ENCODE measurements at regions not wholly inside any gene's neighbourhood (a gene's known extent, or its start where the extent isn't known, plus 50 kb on each side); places are given as distances from the start of the nearest gene placed in this dataset.

DNA sequence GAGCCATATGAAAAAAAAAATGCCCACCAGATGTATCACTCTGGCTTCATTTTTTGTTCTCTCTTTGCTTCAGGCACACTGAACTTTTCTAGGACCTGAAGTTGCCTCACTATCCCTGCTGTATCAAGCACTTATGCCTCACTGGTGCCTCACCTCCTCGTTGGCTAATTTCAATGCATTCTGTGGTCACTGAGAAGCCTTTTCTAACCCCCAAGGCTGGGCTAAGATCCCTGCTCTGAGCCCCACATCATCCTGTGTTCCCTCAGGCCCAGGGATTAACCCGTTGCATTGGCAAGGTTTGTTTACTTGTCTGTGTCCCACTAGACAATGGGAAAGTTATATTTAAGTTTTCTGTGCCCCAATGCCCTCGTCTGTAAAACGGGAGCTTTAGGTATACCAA, 362.7 kb downstream of the OSTF1 start:
- Mint-ChIP-seq H3K4me1 (no peaks in the 10 kb centered on the region), H3K4me3 (no peak overlapping the region), H3K9me3 (no peaks in the 10 kb centered on the region), H3K27ac (no peak overlapping the region), H3K27me3 (ENCODE audit: low read depth in 2 of 2) (no peaks in the 10 kb centered on the region), H3K36me3 (no peaks in the 10 kb centered on the region)
- no peak for DNase-seq
- 68% methylated on average over 4 of the region's 4 CpGs for WGBS (ENCODE audit: insufficient coverage)
- intact Hi-C loops (cut with micrococcal nuclease): no loop called here
- Histone ChIP-seq H3K27ac (ENCODE audit: low read length) (no peak overlapping the region), H3K27me3 (ENCODE audit: control insufficient read depth, insufficient read depth, low read length) (no peaks in the 10 kb centered on the region), H3K4me1 (ENCODE audit: control insufficient read depth, insufficient read depth, low read length) (no peaks in the 10 kb centered on the region), H3K4me3 (ENCODE audit: low read length) (no peak overlapping the region), H3K9me3 (ENCODE audit: control insufficient read depth, insufficient read depth, low read length) (no peaks in the 10 kb centered on the region), H3K36me3 (ENCODE audit: control insufficient read depth, insufficient read depth, low read length) (no peaks in the 10 kb centered on the region)
- TF ChIP-seq, protein P1, sequence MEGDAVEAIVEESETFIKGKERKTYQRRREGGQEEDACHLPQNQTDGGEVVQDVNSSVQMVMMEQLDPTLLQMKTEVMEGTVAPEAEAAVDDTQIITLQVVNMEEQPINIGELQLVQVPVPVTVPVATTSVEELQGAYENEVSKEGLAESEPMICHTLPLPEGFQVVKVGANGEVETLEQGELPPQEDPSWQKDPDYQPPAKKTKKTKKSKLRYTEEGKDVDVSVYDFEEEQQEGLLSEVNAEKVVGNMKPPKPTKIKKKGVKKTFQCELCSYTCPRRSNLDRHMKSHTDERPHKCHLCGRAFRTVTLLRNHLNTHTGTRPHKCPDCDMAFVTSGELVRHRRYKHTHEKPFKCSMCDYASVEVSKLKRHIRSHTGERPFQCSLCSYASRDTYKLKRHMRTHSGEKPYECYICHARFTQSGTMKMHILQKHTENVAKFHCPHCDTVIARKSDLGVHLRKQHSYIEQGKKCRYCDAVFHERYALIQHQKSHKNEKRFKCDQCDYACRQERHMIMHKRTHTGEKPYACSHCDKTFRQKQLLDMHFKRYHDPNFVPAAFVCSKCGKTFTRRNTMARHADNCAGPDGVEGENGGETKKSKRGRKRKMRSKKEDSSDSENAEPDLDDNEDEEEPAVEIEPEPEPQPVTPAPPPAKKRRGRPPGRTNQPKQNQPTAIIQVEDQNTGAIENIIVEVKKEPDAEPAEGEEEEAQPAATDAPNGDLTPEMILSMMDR (IDR thresholded peaks at IDR 0.05): no peak
- no peak for ATAC-seq

DNA sequence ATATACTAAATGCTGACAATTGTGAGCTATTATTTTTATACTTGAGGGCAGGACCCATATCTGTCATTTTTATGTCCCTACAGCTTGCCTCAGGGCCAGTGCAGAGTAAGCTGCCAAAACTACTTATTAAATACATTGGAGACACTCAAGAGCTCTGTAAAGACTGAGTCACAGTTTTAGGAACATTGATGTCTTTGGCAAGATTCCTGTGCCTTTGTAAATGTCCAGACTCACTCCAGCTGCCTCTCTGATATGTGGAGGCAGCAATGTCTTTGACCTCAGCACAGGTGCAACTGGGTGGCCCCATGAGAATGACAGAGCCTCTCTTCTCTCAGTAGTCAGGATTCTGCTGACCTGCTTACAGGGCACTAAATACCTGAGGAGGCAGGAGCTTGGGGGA, 363.2 kb downstream of the OSTF1 start:
- Mint-ChIP-seq H3K36me3 (no peaks in the 10 kb centered on the region), H3K4me1 (no peaks in the 10 kb centered on the region), H3K9me3 (no peaks in the 10 kb centered on the region), H3K27ac (no peak overlapping the region), H3K4me3 (no peak overlapping the region), H3K27me3 (ENCODE audit: low read depth in 2 of 2) (no peaks in the 10 kb centered on the region)
- Histone ChIP-seq H3K4me1 (ENCODE audit: control insufficient read depth, insufficient read depth, low read length) (no peaks in the 10 kb centered on the region), H3K4me3 (ENCODE audit: low read length) (no peak overlapping the region), H3K27me3 (ENCODE audit: control insufficient read depth, insufficient read depth, low read length) (no peaks in the 10 kb centered on the region), H3K27ac (ENCODE audit: low read length) (no peak overlapping the region), H3K36me3 (ENCODE audit: control insufficient read depth, insufficient read depth, low read length) (no peaks in the 10 kb centered on the region), H3K9me3 (ENCODE audit: control insufficient read depth, insufficient read depth, low read length) (no peaks in the 10 kb centered on the region)
- DNase-seq: no peak
- TF ChIP-seq, protein P1 (IDR thresholded peaks at IDR 0.05): no peak
- no peak for ATAC-seq
- intact Hi-C loops (cut with micrococcal nuclease): no loop called here

DNA sequence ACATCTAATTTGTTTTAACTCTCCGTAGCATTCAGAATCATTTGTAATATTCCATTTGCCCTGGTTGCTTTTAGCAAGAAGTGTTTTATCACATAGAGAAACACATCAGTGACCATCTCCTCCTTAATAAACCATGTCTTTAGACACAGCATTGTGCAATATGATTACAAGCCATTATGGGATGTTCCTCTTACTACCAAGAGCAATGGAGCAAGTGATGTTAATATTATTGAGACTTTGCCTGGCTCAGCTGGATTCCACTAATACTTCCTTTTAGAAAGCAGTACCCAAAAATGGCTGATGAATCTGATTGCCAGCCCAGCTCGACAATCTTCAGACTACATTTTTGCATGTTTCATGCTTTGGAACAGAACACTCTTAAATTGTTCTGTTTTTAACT, 364.2 kb downstream of the OSTF1 start:
- Histone ChIP-seq H3K36me3 (ENCODE audit: control insufficient read depth, insufficient read depth, low read length) (no peaks in the 10 kb centered on the region), H3K27me3 (ENCODE audit: control insufficient read depth, insufficient read depth, low read length) (no peaks in the 10 kb centered on the region), H3K4me3 (ENCODE audit: low read length) (no peak overlapping the region), H3K4me1 (ENCODE audit: control insufficient read depth, insufficient read depth, low read length) (no peaks in the 10 kb centered on the region), H3K9me3 (ENCODE audit: control insufficient read depth, insufficient read depth, low read length) (no peaks in the 10 kb centered on the region), H3K27ac (ENCODE audit: low read length) (no peak overlapping the region)
- H3K27ac Mint-ChIP-seq: no peak overlapping the region
- intact Hi-C loops (cut with micrococcal nuclease): no loop called here
- H3K27me3 Mint-ChIP-seq (ENCODE audit: low read depth in 2 of 2): no peaks in the 10 kb centered on the region
- no peaks in the 10 kb centered on the region for H3K4me1 Mint-ChIP-seq
- TF ChIP-seq, protein P1 (IDR thresholded peaks at IDR 0.05): no peak
- H3K9me3 Mint-ChIP-seq: no peaks in the 10 kb centered on the region
- H3K36me3 Mint-ChIP-seq: no peaks in the 10 kb centered on the region
- ATAC-seq (no peak), DNase-seq (no peak)
- H3K4me3 Mint-ChIP-seq: no peak overlapping the region
- 85% methylated on average over 2 of the region's 2 CpGs for WGBS (ENCODE audit: insufficient coverage)

DNA sequence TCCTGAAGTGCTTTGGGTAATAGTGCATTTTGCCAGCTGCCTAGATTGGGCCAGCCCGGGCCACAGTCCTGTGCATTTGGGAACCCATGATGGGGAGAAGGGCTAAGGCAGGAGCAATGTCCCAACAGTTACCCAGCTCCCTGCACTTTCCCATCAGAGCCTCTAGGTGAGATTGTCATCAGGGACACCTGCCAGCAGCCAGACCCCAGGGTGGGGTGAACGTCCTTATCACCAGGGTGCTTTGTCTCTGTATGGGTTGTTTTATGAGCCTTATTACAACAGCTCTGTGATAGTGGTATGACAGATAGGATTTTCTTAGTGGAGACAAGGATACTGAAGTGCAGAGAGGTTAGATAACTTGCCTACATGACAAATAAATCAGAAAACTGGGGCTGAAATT, 365.7 kb downstream of the OSTF1 start:
- Mint-ChIP-seq H3K27ac (no peak overlapping the region), H3K9me3 (no peaks in the 10 kb centered on the region), H3K36me3 (no peaks in the 10 kb centered on the region), H3K27me3 (ENCODE audit: low read depth in 2 of 2) (no peaks in the 10 kb centered on the region), H3K4me1 (no peaks in the 10 kb centered on the region), H3K4me3 (no peak overlapping the region)
- WGBS (ENCODE audit: insufficient coverage): 83% methylated on average over 2 of the region's 2 CpGs
- H3K4me3 ChIP-seq (ENCODE audit: low read length): no peak overlapping the region
- no peaks in the 10 kb centered on the region for H3K4me1 ChIP-seq (ENCODE audit: control insufficient read depth, insufficient read depth, low read length)
- no peak overlapping the region for H3K27ac ChIP-seq (ENCODE audit: low read length)
- DNase-seq: no peak
- H3K36me3 ChIP-seq (ENCODE audit: control insufficient read depth, insufficient read depth, low read length): no peaks in the 10 kb centered on the region
- no peak for ATAC-seq
- intact Hi-C loops (cut with micrococcal nuclease): no loop called here
- TF ChIP-seq, protein P1 (IDR thresholded peaks at IDR 0.05): no peak
- no peaks in the 10 kb centered on the region for H3K27me3 ChIP-seq (ENCODE audit: control insufficient read depth, insufficient read depth, low read length)
- H3K9me3 ChIP-seq (ENCODE audit: control insufficient read depth, insufficient read depth, low read length): no peaks in the 10 kb centered on the region

All from natural killer cell (primary cell).